ENCODE measurements at regions not wholly inside any gene's neighbourhood (a gene's known extent, or its start where the extent isn't known, plus 50 kb on each side); places are given as distances from the start of the nearest gene placed in this dataset.

DNA sequence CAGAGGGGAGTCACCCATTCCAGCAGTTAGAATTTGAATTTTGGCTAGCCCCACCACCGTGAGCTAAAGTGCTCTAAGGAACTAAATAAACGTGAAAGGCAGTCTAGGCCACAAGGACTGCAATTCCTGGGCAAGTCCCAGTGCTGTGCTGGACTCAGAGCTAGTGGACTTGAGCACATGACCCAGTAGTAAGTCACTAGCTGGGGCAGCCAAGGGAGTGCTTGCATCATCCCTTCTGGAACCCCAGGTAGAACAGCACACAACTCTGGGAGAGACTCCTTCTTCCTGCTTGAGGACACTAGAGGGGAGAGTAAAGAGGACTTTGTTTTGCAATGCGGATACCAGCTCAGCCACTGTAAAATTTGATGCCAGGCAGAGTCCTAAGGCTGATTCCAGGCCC is 672.2 kb downstream of the CPS1 start:
- DNase-seq (ENCODE audit: low read depth, low spot score): no peak

DNA sequence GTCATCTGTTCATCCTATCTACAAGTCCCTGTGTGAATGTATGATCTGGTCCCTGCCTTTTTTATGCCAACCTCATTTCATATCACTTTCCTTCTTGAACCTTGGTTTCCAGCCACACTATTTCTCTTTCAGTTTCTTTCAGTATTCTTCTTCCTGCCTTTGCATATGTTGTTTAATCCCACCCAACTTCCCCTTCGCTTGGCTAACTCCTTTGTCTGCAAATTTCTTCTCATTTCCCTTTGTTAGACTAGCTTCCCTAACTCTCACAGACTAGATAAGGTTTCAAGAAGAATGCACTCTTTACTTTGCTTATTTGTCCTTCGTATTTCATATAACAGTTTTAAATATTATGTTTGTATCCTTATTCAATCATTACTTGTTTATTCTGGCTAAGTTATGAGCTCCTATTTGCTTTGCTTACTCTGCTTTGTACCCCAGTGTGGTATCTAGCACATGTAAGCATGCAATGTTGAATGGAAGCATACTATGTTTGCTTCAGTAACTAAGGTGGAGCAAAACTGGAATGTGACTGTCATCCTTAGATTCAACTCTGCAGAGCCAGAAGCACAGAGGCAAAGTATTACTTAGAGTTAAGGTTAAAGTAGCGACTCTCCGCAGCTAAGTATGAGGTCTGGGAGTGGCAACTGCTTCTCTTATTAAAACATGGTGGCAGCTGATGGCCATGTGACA is 681.3 kb downstream of the CPS1 start:
- DNase-seq (ENCODE audit: low read depth, low spot score): no peak

GRCh38 chr2:211241891-211242290 is 685.5 kb downstream of the CPS1 start:
- DNase-seq (ENCODE audit: low read depth, low spot score): no peak

DNA sequence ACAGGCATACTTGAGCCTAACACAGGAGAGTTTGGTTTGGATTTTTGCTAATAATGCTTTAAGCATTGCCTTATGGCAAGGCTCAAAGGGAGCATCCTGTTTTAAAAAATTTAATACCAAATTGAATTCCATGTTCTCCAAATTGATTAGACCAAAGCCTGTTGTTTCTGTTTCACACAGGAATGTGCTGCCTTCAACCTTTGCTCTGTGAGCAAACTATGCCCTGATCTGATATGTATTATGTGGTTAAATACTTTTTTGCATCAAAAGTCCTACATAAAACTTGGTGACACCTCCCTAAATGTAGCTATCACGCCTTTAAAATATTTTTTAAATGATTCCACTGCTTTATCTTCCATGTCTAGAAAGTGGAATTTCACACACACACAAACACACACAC is 691.4 kb downstream of the CPS1 start:
- no peak for DNase-seq (ENCODE audit: low read depth, low spot score)

- DNase-seq (ENCODE audit: low read depth, low spot score): no peak
Measured at GRCh38 chr2:211248841-211249240, 692.4 kb downstream of the CPS1 start.

DNA sequence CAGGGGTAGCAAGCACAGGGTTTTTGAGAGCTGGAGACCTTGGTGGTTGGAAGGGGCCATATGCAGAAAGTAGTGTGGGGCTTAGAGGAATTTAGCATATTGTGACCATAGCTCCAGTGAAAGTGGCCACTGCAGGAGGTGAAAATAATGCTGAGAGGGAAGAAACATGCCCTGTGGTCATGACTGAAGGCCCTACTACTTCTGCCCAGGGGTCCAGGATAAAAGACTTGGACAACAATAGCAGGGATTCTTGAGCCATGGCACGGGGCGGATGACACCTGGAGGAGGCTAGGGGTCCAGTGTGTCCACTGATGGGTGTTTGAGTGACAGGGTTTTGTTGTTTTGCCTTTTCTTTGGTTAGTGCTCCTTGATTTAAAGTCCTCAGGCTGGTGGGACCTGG is 694.6 kb downstream of the CPS1 start:
- DNase-seq (ENCODE audit: low read depth, low spot score): no peak

- no peak for DNase-seq (ENCODE audit: low read depth, low spot score)
Measured at GRCh38 chr2:211258646-211259335, 702.4 kb downstream of the CPS1 start.

DNA sequence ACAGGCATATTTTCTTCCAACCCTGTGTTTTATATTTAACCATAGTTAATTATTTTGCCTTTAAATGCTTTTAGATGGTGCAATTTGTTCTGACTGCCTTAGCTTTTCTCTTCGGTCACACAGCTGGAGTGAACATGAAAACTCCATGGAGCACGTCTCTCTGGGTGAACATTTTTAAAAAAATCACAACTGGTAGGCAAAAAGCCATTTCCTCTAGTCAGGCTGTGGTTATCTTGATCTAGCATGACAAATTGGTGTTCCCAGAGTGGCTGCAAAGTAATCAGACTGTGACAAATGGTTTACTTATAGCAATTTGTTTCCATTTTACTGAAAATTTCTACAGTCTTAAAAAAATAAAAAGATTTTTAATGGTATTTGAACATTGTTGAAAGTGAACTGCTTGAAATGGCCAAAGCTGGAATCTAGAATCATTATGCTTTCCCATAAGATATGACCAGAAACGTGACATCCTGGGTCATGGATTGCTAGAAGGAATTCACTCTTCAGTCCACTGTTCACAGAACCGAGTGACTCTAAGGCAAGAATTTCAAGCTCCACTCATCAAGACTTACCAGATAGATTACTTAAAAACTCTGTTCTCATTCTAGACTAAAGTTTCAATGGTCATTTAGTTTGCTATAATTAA is 703.6 kb downstream of the CPS1 start:
- DNase-seq (ENCODE audit: low read depth, low spot score): no peak

DNA sequence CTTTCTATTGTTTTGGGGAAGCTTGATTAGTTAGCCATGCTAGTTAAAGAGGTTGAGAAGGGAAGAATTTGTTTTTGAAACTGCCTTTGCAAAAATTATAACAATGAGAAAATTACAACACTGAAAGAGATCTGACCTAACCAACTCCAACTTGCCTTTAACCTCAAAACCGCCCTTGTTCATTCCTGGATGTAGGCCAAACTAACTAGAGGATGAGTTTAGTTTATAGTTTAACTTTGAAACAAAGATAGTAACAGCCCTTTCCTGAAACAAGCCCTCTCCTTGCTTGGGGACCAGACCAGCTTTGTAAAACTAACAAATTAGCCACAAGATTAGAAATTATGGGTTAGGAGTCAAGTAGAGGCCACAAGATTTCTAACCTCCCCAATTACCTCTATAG is 713.9 kb downstream of the CPS1 start:
- DNase-seq (ENCODE audit: low read depth, low spot score): no peak

DNA sequence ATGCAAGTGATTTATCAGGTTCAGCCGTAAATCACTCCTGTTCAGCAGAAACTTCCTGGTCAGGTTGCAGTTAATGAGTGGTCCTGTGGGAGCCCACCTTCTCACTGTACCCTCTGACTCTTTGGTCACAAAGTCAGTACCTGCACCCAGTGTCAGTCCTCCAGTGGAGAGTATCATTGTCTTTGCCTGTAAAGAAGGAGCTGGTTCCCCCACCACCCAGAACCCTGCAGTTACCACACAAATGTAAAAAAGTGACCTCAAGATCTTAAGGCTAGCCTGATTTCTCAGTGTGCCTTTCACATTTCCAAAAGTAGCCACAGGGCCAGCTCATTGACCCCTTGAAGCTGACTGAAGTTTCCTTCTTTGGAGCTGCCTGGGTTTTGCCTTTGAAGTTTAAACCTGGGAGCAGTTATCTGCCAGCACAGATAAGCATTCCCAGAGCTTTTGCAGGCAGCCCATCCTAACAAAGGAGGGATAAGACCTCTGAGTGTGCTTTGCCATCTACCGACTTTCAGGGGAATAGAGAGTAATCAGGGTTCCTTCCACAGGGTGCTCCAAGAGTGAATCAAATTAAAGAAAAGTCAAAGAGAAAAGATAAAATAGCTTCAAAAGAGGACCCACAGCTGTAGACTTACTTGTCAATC is 725.2 kb downstream of the CPS1 start:
- no peak for DNase-seq (ENCODE audit: low read depth, low spot score)

GRCh38 chr2:211302676-211303075 is 746.3 kb downstream of the CPS1 start:
- no peak for DNase-seq (ENCODE audit: low read depth, low spot score)

- DNase-seq (ENCODE audit: low read depth, low spot score): no peak
Measured at GRCh38 chr2:211306929-211307328, 750.5 kb downstream of the CPS1 start.

Measured in astrocyte of the hippocampus (primary cell).